ENCODE measurements at regions not wholly inside any gene's neighbourhood (a gene's known extent, or its start where the extent isn't known, plus 50 kb on each side); places are given as distances from the start of the nearest gene placed in this dataset.
A peak's percentile ranks its signal among the peaks of the same experiment; 100 is the strongest.
"Not testable (repeated sequence)": the region's sequence is repeated elsewhere in the genome, so short reads cannot be mapped to it uniquely, and the experiment has no call there.

- TF ChIP-seq CTCF (IDR thresholded peaks at IDR 0.05; ENCODE audit: extremely low read depth, insufficient read depth, missing control alignments) = peak; percentile 4
- DNase-seq (ENCODE audit: low spot score); in situ Hi-C loops (cut with MboI; ENCODE audit: low pct_unique_long_range_greater_than_20kb, low sequenced_read_pairs, unreplicated experiment): not testable (repeated sequence)
Observed at GRCh38 chr1:83244832-83245231, 754.1 kb downstream of the TTLL7 start.

- DNase-seq (ENCODE audit: low spot score); in situ Hi-C loops (cut with MboI; ENCODE audit: low pct_unique_long_range_greater_than_20kb, low sequenced_read_pairs, unreplicated experiment): not testable (repeated sequence)
Observed at GRCh38 chr1:83239568-83239967, 759.4 kb downstream of the TTLL7 start.

GRCh38 chr1:83238654-83239053 lies 760.3 kb downstream of the TTLL7 start:
- DNase-seq (ENCODE audit: low spot score); in situ Hi-C loops (cut with MboI; ENCODE audit: low pct_unique_long_range_greater_than_20kb, low sequenced_read_pairs, unreplicated experiment): not testable (repeated sequence)

- in situ Hi-C loops (cut with MboI; ENCODE audit: low pct_unique_long_range_greater_than_20kb, low sequenced_read_pairs, unreplicated experiment); DNase-seq (ENCODE audit: low spot score): not testable (repeated sequence)
Observed at GRCh38 chr1:83219788-83220187, 779.1 kb downstream of the TTLL7 start.

GRCh38 chr1:83218036-83218716 lies 780.8 kb downstream of the TTLL7 start:
- in situ Hi-C loops (cut with MboI; ENCODE audit: low pct_unique_long_range_greater_than_20kb, low sequenced_read_pairs, unreplicated experiment); DNase-seq (ENCODE audit: low spot score): not testable (repeated sequence)

GRCh38 chr1:83214317-83214716 lies 784.6 kb downstream of the TTLL7 start:
- DNase-seq (ENCODE audit: low spot score); in situ Hi-C loops (cut with MboI; ENCODE audit: low pct_unique_long_range_greater_than_20kb, low sequenced_read_pairs, unreplicated experiment): not testable (repeated sequence)

GRCh38 chr1:83213648-83214047 lies 785.3 kb downstream of the TTLL7 start:
- DNase-seq (ENCODE audit: low spot score); in situ Hi-C loops (cut with MboI; ENCODE audit: low pct_unique_long_range_greater_than_20kb, low sequenced_read_pairs, unreplicated experiment): not testable (repeated sequence)

GRCh38 chr1:83212033-83212432 lies 786.9 kb downstream of the TTLL7 start:
- in situ Hi-C loops (cut with MboI; ENCODE audit: low pct_unique_long_range_greater_than_20kb, low sequenced_read_pairs, unreplicated experiment); DNase-seq (ENCODE audit: low spot score): not testable (repeated sequence)

GRCh38 chr1:83208540-83208939 lies 790.4 kb downstream of the TTLL7 start:
- in situ Hi-C loops (cut with MboI; ENCODE audit: low pct_unique_long_range_greater_than_20kb, low sequenced_read_pairs, unreplicated experiment); DNase-seq (ENCODE audit: low spot score): not testable (repeated sequence)

- in situ Hi-C loops (cut with MboI; ENCODE audit: low pct_unique_long_range_greater_than_20kb, low sequenced_read_pairs, unreplicated experiment); DNase-seq (ENCODE audit: low spot score): not testable (repeated sequence)
Observed at GRCh38 chr1:83194610-83195009, 804.3 kb downstream of the TTLL7 start.

- DNase-seq (ENCODE audit: low spot score); in situ Hi-C loops (cut with MboI; ENCODE audit: low pct_unique_long_range_greater_than_20kb, low sequenced_read_pairs, unreplicated experiment): not testable (repeated sequence)
Observed at GRCh38 chr1:83182033-83182728, 816.8 kb downstream of the TTLL7 start.

- in situ Hi-C loops (cut with MboI; ENCODE audit: low pct_unique_long_range_greater_than_20kb, low sequenced_read_pairs, unreplicated experiment) = not testable (repeated sequence)
Observed at GRCh38 chr1:83180621-83181020, 818.3 kb downstream of the TTLL7 start.

GRCh38 chr1:83167634-83168033 lies 831.3 kb downstream of the TTLL7 start:
- DNase-seq (ENCODE audit: low spot score); in situ Hi-C loops (cut with MboI; ENCODE audit: low pct_unique_long_range_greater_than_20kb, low sequenced_read_pairs, unreplicated experiment): not testable (repeated sequence)

More at GRCh38 chr1:83180621-83181020, 818.3 kb downstream of the TTLL7 start:
- DNase-seq (ENCODE audit: low spot score) = not testable (repeated sequence)

- in situ Hi-C loops (cut with MboI; ENCODE audit: low pct_unique_long_range_greater_than_20kb, low sequenced_read_pairs, unreplicated experiment); DNase-seq (ENCODE audit: low spot score): not testable (repeated sequence)
Observed at GRCh38 chr1:83163879-83164475, 835.0 kb downstream of the TTLL7 start.

- in situ Hi-C loops (cut with MboI; ENCODE audit: low pct_unique_long_range_greater_than_20kb, low sequenced_read_pairs, unreplicated experiment); DNase-seq (ENCODE audit: low spot score): not testable (repeated sequence)
Observed at GRCh38 chr1:83158924-83159323, 840.0 kb downstream of the TTLL7 start.

- not testable (repeated sequence) for DNase-seq (ENCODE audit: low spot score)
Observed at GRCh38 chr1:83154306-83154705, 844.6 kb downstream of the TTLL7 start.

More at GRCh38 chr1:83154306-83154705, 844.6 kb downstream of the TTLL7 start:
- in situ Hi-C loops (cut with MboI; ENCODE audit: low pct_unique_long_range_greater_than_20kb, low sequenced_read_pairs, unreplicated experiment) = not testable (repeated sequence)

All from GM13977 (cell line).